ENCODE measurements at regions not wholly inside any gene's neighbourhood (a gene's known extent, or its start where the extent isn't known, plus 50 kb on each side); places are given as distances from the start of the nearest gene placed in this dataset.

GRCh38 chr2:56484906-56485305 is 301.1 kb downstream of the CCDC85A start:
- no peak for DNase-seq
- Histone ChIP-seq H3K4me1 (replicated peaks; ENCODE audit: insufficient read depth) (no peaks in the 10 kb centered on the region), H3K79me2 (ENCODE audit: low read depth) (no peaks in the 10 kb centered on the region), H3K9me2 (ENCODE audit: insufficient read depth) (no peaks in the 10 kb centered on the region), H2AFZ (no peak overlapping the region), H3K4me3 (no peak overlapping the region), H3K27ac (no peak overlapping the region), H3K36me3 (ENCODE audit: low read depth) (no peaks in the 10 kb centered on the region), H3K9me3 (ENCODE audit: insufficient read depth, low read depth) (no peaks in the 10 kb centered on the region), H3K27me3 (ENCODE audit: insufficient read depth, low read depth) (no peaks in the 10 kb centered on the region), H3F3A (ENCODE audit: insufficient read depth, low read depth) (no peaks in the 10 kb centered on the region), H4K20me1 (ENCODE audit: insufficient read depth) (no peaks in the 10 kb centered on the region), H3K4me2 (no peak overlapping the region)
- no TSS peak for BruUV-seq (replicated peaks)
- no peak for TF ChIP-seq EZH2 (IDR thresholded peaks at IDR 0.05; ENCODE audit: low read depth)
- TF ChIP-seq CTCF (conservative IDR thresholded peaks at IDR 0.05): no peak
- ChIA-PET POLR2A (ENCODE audit: unreplicated experiment) (no interaction called here), CTCF (no interaction called here)
- intact Hi-C loops (cut with micrococcal nuclease; ENCODE audit: unreplicated experiment): no loop called here

GRCh38 chr2:56500317-56500716 is 316.5 kb downstream of the CCDC85A start:
- intact Hi-C loops (cut with micrococcal nuclease; ENCODE audit: unreplicated experiment): no loop called here
- CTCF ChIA-PET: no interaction called here
- TF ChIP-seq CTCF (conservative IDR thresholded peaks at IDR 0.05): no peak
- no peak for TF ChIP-seq EZH2 (IDR thresholded peaks at IDR 0.05; ENCODE audit: low read depth)
- H3K4me3 ChIP-seq: no peak overlapping the region
- DNase-seq: no peak
- no peaks in the 10 kb centered on the region for H3K4me1 ChIP-seq (replicated peaks; ENCODE audit: insufficient read depth)
- H3F3A ChIP-seq (ENCODE audit: insufficient read depth, low read depth): no peaks in the 10 kb centered on the region
- H3K9me2 ChIP-seq (ENCODE audit: insufficient read depth): no peaks in the 10 kb centered on the region; the same call in 1 of the 2 replicates
- no peak overlapping the region for H3K4me2 ChIP-seq
- POLR2A ChIA-PET (ENCODE audit: unreplicated experiment): no interaction called here
- BruUV-seq (replicated peaks): no TSS peak
- no peaks in the 10 kb centered on the region for H3K9me3 ChIP-seq (ENCODE audit: insufficient read depth, low read depth)
- no peaks in the 10 kb centered on the region for H4K20me1 ChIP-seq (ENCODE audit: insufficient read depth)
- H3K79me2 ChIP-seq (ENCODE audit: low read depth): no peaks in the 10 kb centered on the region
- H3K27ac ChIP-seq: no peak overlapping the region
- no peaks in the 10 kb centered on the region for H3K27me3 ChIP-seq (ENCODE audit: insufficient read depth, low read depth)
- H3K36me3 ChIP-seq (ENCODE audit: low read depth): no peaks in the 10 kb centered on the region
- H2AFZ ChIP-seq: no peak overlapping the region

DNA sequence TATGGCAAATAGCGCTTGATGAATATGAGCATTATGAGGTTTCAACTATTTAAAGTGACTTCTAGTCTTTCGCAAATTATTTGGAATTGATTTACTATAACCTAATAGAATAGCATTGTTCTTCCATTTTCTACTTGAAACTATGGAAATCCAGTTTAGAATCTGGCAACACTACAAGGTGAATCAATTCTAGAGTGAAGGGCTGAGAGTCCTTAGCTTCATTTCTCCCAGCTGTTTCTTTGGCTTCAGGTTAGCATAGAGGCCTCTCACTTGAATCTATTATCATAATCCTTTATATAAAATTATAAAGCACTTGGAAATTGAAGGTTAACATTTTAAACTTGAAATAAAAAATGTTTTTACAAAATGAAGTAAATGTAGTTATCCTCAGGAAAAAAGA is 318.8 kb downstream of the CCDC85A start:
- no TSS peak for BruUV-seq (replicated peaks)
- Histone ChIP-seq H3K79me2 (ENCODE audit: low read depth) (no peaks in the 10 kb centered on the region), H3K27me3 (ENCODE audit: insufficient read depth, low read depth) (no peaks in the 10 kb centered on the region), H2AFZ (no peak overlapping the region), H3K36me3 (ENCODE audit: low read depth) (no peaks in the 10 kb centered on the region), H3F3A (ENCODE audit: insufficient read depth, low read depth) (no peaks in the 10 kb centered on the region), H3K9me2 (ENCODE audit: insufficient read depth) (no peaks in the 10 kb centered on the region; the same call in 1 of the 2 replicates), H3K27ac (no peak overlapping the region), H3K4me1 (replicated peaks; ENCODE audit: insufficient read depth) (no peaks in the 10 kb centered on the region), H3K4me2 (no peak overlapping the region), H4K20me1 (ENCODE audit: insufficient read depth) (no peaks in the 10 kb centered on the region), H3K9me3 (ENCODE audit: insufficient read depth, low read depth) (no peaks in the 10 kb centered on the region), H3K4me3 (no peak overlapping the region)
- POLR2A ChIA-PET (ENCODE audit: unreplicated experiment): no interaction called here
- CTCF ChIA-PET: no interaction called here
- intact Hi-C loops (cut with micrococcal nuclease; ENCODE audit: unreplicated experiment): no loop called here
- no peak for TF ChIP-seq EZH2 (IDR thresholded peaks at IDR 0.05; ENCODE audit: low read depth)
- no peak for TF ChIP-seq CTCF (conservative IDR thresholded peaks at IDR 0.05)
- no peak for DNase-seq

Measured in PC-9 (cell line).